ENCODE measurements at regions not wholly inside any gene's neighbourhood (a gene's known extent, or its start where the extent isn't known, plus 50 kb on each side); places are given as distances from the start of the nearest gene placed in this dataset.

- H3K9me3 ChIP-seq (replicated peaks), result no peaks in the 10 kb centered on the region
- H3K4me3 ChIP-seq, result no peak overlapping the region
- H3K27me3 ChIP-seq (replicated peaks), result no peaks in the 10 kb centered on the region
- DNase-seq (ENCODE audit: low read depth in 1 of 2, low spot score in 2 of 2), result no peak
- peaks cover 33% of the 10 kb centered on the region for H3K4me1 ChIP-seq (replicated peaks)
- no peak overlapping the region for H3K27ac ChIP-seq
- no peaks in the 10 kb centered on the region for H3K36me3 ChIP-seq
These were observed 57.6 kb downstream of the TMEM174 start for GRCh38 chr5:73230264-73231245.

GRCh38 chr5:73229271-73229670 lies 56.3 kb downstream of the TMEM174 start:
- Histone ChIP-seq H3K36me3 (no peaks in the 10 kb centered on the region), H3K4me3 (no peak overlapping the region), H3K27me3 (replicated peaks) (no peaks in the 10 kb centered on the region), H3K27ac (no peak overlapping the region), H3K9me3 (replicated peaks) (no peaks in the 10 kb centered on the region), H3K4me1 (replicated peaks) (peaks cover 33% of the 10 kb centered on the region)
- no peak for DNase-seq (ENCODE audit: low read depth in 1 of 2, low spot score in 2 of 2)

- H3K27ac ChIP-seq, result no peak overlapping the region
- peaks cover 31% of the 10 kb centered on the region for H3K4me1 ChIP-seq (replicated peaks)
- H3K9me3 ChIP-seq (replicated peaks), result no peaks in the 10 kb centered on the region
These were observed 55.1 kb downstream of the TMEM174 start for GRCh38 chr5:73228052-73228451.

More at GRCh38 chr5:73228052-73228451, 55.1 kb downstream of the TMEM174 start:
- Histone ChIP-seq H3K27me3 (replicated peaks) (no peaks in the 10 kb centered on the region), H3K4me3 (no peak overlapping the region), H3K36me3 (no peaks in the 10 kb centered on the region)
- no peak for DNase-seq (ENCODE audit: low read depth in 1 of 2, low spot score in 2 of 2)

All from SJSA1 (cell line).